Heart right ventricle (tissue), 16 donors: ENCODE measurements at regions not wholly inside any gene's neighbourhood (a gene's known extent, or its start where the extent isn't known, plus 50 kb on each side); places are given as distances from the start of the nearest gene placed in this dataset.

Experiments used
- ATAC-seq, 8 donors: fragments of 200-7000 bp; cut with Tn5 transposase; one replicate each; pipeline ENCODE4 v1.9.1; 2020; ENCODE audit warnings: mild to moderate bottlenecking in 8 of 8, moderate library complexity in 8 of 8, moderate number of reproducible peaks in 1 of 8
- DNase-seq, 2 donors: peaks; one replicate each; pipeline ENCODE4 v3.0.0-alpha.2; 2020
- H3K27ac ChIP-seq, 10 donors: fragments of 200-600 bp; sonication (generic) in 2 of 10; one replicate each; pipeline versions ENCODE4 v1.5.0 to v1.8.0; 2020 to 2022; ENCODE audit warnings: mild to moderate bottlenecking in 3 of 10
- H3K27me3 ChIP-seq, 7 donors: fragments of 200-600 bp; one replicate each; pipeline ENCODE4 v1.8.0; 2021 to 2022; ENCODE audit warnings: mild to moderate bottlenecking in 2 of 7
- H3K36me3 ChIP-seq, 9 donors: fragments of 200-600 bp; sonication (generic) in 1 of 9; one replicate each; pipeline versions ENCODE4 v1.5.0 to v1.8.0; 2020 to 2022; ENCODE audit warnings: mild to moderate bottlenecking in 2 of 9
- H3K4me1 ChIP-seq, 9 donors: fragments of 200-600 bp; sonication (generic) in 1 of 9; one replicate each; pipeline versions ENCODE4 v1.5.0 to v1.8.0; 2020 to 2022; ENCODE audit warnings: mild to moderate bottlenecking in 4 of 9
- H3K4me3 ChIP-seq, 10 donors: fragments of 200-600 bp; sonication (generic) in 2 of 10; one replicate each; pipeline versions ENCODE4 v1.5.0 to v1.8.0; 2020 to 2022; ENCODE audit warnings: mild to moderate bottlenecking in 7 of 10, moderate library complexity in 2 of 10
- H3K9me3 ChIP-seq, 11 donors: fragments of 200-600 bp in 10 of 11; sonication (generic) in 2 of 11; one replicate each; pipeline versions ENCODE4 v1.5.0 to v1.8.0; 2013 to 2022; ENCODE audit warnings: mild to moderate bottlenecking in 2 of 11, control low read depth in 1 of 11, moderate library complexity in 1 of 11
- CTCF ChIP-seq, 9 donors: fragments of 200-600 bp; sonication (generic) in 2 of 9; IDR thresholded peaks; one replicate each; pipeline versions ENCODE4 v1.5.0 to v1.8.0; 2021 to 2022; ENCODE audit warnings: antibody characterized with exemption in 9 of 9, mild to moderate bottlenecking in 5 of 9, moderate library complexity in 1 of 9
- WGBS, 2 donors: extraction: QIAGEN DNeasy Blood & Tissue Kit; methylation state at CpG; one replicate each; pipeline ENCODE4 v1.1.7; 2013; ENCODE audit warnings: inconsistent platforms in 1 of 2; 5-methylcytosine and 5-hydroxymethylcytosine counted together
- intact Hi-C, 10 donors: fragments of 100-400 bp; cut with DNase I; formaldehyde crosslinking; loops; one replicate each; pipeline versions ENCODE4 v1.11.1 to v1.14.2; 2022
- donor health status: Arrhythmogenic right ventricular cardiomyopathy.
- donor health status: ischemic (EF 13 %, LVEDD 7.1; RV severe dilation, severe dysfunction).
- donor health status: healthy with polysubstance abuse.
- donor health status: DM: no; HTN: yes; CAD: no.
- donor health status: DM: no; HTN: no; CAD: no.
- donor health status: ischemic (EF 25% LVEDD 6.9; RV normal size, moderate dysfunction).
- donor health status: ischemic (EF 25% LVEDD 5.7; RV mildly dilated, moderate dysfunction).
- donor health status: healthy.
- donor health status: DM: yes; HTN: yes; CAD: no.
- donor health status: Ischemic cardiomyopathy.
- donor health status: ischemic (EF 35%, LVEDD 5.7; RV mildly dilated, moderate dysfunction).
- donor health status: nonischemic (EF 11% LVEDD 7.7; RV severe dilation, severe dysfunction).
- donor health status: DM: yes; HTN: yes; CAD: no.
- donor health status: PGD.
- donor health status: ischemic (EF 29% LVEDD 5.4; RV normal size, mild dysfunction).
- donor health status: nonischemic (EF 23%, LVEDD 6.1; RV moderate dilation, normal function).

- H3K9me3 ChIP-seq, result peaks cover 0 to 8% (median 0%) of the 10 kb centered on the region in 11 donors
- intact Hi-C loops, result no loop called here
- 70 to 74% methylated on average over 18 of the region's 18 CpGs for WGBS, 2 donors
- H3K4me1 ChIP-seq, result peaks cover 0 to 4% (median 0%) of the 10 kb centered on the region in 9 donors
- no peak overlapping the region for H3K27ac ChIP-seq
- no peak for DNase-seq
- TF ChIP-seq CTCF (IDR thresholded peaks at IDR 0.05), result no peak
- H3K27me3 ChIP-seq, result no peaks in the 10 kb centered on the region
- ATAC-seq, result peak in 1 of 8 donors; percentile 17
- no peaks in the 10 kb centered on the region for H3K36me3 ChIP-seq
- H3K4me3 ChIP-seq, result no peak overlapping the region
Measured at GRCh38 chr4:103307453-103308247, 109.5 kb upstream of the CENPE start.

GRCh38 chr4:103306870-103307375, 108.8 kb upstream of the CENPE start:
- Histone ChIP-seq H3K4me3 (peak overlapping the region in 1 of 10 donors; percentile 8), H3K4me1 (peaks cover 0 to 4% (median 0%) of the 10 kb centered on the region in 9 donors), H3K27ac (no peak overlapping the region), H3K27me3 (no peaks in the 10 kb centered on the region), H3K36me3 (no peaks in the 10 kb centered on the region), H3K9me3 (peaks cover 0 to 4% (median 0%) of the 10 kb centered on the region in 11 donors)
- TF ChIP-seq CTCF (IDR thresholded peaks at IDR 0.05), result no peak
- DNase-seq, result peak in 1 of 2 donors; percentile 4
- WGBS, 2 donors, result 25 to 28% methylated on average over 9 of the region's 9 CpGs
- intact Hi-C loops, result no loop called here
- ATAC-seq, result peak in 4 of 8 donors; percentile 55 to 80 (median 66)

GRCh38 chr4:103305355-103305754, 107.2 kb upstream of the CENPE start:
- ATAC-seq, result no peak
- 59 to 69% methylated on average over 2 of the region's 2 CpGs for WGBS, 2 donors

GRCh38 chr4:103303011-103303410, 104.9 kb upstream of the CENPE start:
- intact Hi-C loops, result no loop called here
- no peaks in the 10 kb centered on the region for H3K27me3 ChIP-seq
- ATAC-seq (no peak), DNase-seq (no peak)
- peaks cover 0 to 4% (median 0%) of the 10 kb centered on the region in 9 donors for H3K4me1 ChIP-seq
- no peaks in the 10 kb centered on the region for H3K9me3 ChIP-seq
- H3K36me3 ChIP-seq, result no peaks in the 10 kb centered on the region
- H3K27ac ChIP-seq, result no peak overlapping the region
- TF ChIP-seq CTCF (IDR thresholded peaks at IDR 0.05), result no peak
- H3K4me3 ChIP-seq, result no peak overlapping the region

More at GRCh38 chr4:103305355-103305754, 107.2 kb upstream of the CENPE start:
- intact Hi-C loops, result no loop called here
- no peak overlapping the region for H3K27ac ChIP-seq
- H3K9me3 ChIP-seq, result no peaks in the 10 kb centered on the region
- no peak overlapping the region for H3K4me3 ChIP-seq
- no peaks in the 10 kb centered on the region for H3K36me3 ChIP-seq
- no peak for DNase-seq
- no peaks in the 10 kb centered on the region for H3K27me3 ChIP-seq
- H3K4me1 ChIP-seq, result peaks cover 0 to 4% (median 0%) of the 10 kb centered on the region in 9 donors
- no peak for TF ChIP-seq CTCF (IDR thresholded peaks at IDR 0.05)
